ENCODE measurements at regions not wholly inside any gene's neighbourhood (a gene's known extent, or its start where the extent isn't known, plus 50 kb on each side); places are given as distances from the start of the nearest gene placed in this dataset.

GRCh38 chr3:117955196-117955595, 1079.5 kb downstream of the IGSF11 start:
- DNase-seq (ENCODE audit: low spot score), result no peak

GRCh38 chr3:117958027-117958426, 1076.6 kb downstream of the IGSF11 start:
- DNase-seq (ENCODE audit: low spot score), result no peak

GRCh38 chr3:117962750-117963149, 1071.9 kb downstream of the IGSF11 start:
- DNase-seq (ENCODE audit: low spot score), result no peak

GRCh38 chr3:117963858-117964257, 1070.8 kb downstream of the IGSF11 start:
- no peak for DNase-seq (ENCODE audit: low spot score)

- DNase-seq (ENCODE audit: low spot score), result no peak
Observed at GRCh38 chr3:117964814-117965213, 1069.8 kb downstream of the IGSF11 start.

- no peak for DNase-seq (ENCODE audit: low spot score)
Observed at GRCh38 chr3:117977504-117978228, 1057.0 kb downstream of the IGSF11 start.

GRCh38 chr3:117979466-117979865, 1055.2 kb downstream of the IGSF11 start:
- DNase-seq (ENCODE audit: low spot score), result no peak

- DNase-seq (ENCODE audit: low spot score), result no peak
Observed at GRCh38 chr3:117987256-117987655, 1047.4 kb downstream of the IGSF11 start.

- no peak for DNase-seq (ENCODE audit: low spot score)
Observed at GRCh38 chr3:117989982-117990381, 1044.7 kb downstream of the IGSF11 start.

GRCh38 chr3:117990627-117991026, 1044.0 kb downstream of the IGSF11 start:
- no peak for DNase-seq (ENCODE audit: low spot score)

- DNase-seq (ENCODE audit: low spot score), result no peak
Observed at GRCh38 chr3:117995842-117996437, 1038.7 kb downstream of the IGSF11 start.

- peak; percentile 71 for DNase-seq (ENCODE audit: low spot score)
Observed at GRCh38 chr3:117997201-117998049, 1037.2 kb downstream of the IGSF11 start.

GRCh38 chr3:117998071-117998470, 1036.6 kb downstream of the IGSF11 start:
- DNase-seq (ENCODE audit: low spot score), result no peak

GRCh38 chr3:118000219-118000618, 1034.4 kb downstream of the IGSF11 start:
- no peak for DNase-seq (ENCODE audit: low spot score)

- no peak for DNase-seq (ENCODE audit: low spot score)
Observed at GRCh38 chr3:118001380-118001779, 1033.3 kb downstream of the IGSF11 start.

GRCh38 chr3:118011910-118012309, 1022.7 kb downstream of the IGSF11 start:
- DNase-seq (ENCODE audit: low spot score), result no peak

- no peak for DNase-seq (ENCODE audit: low spot score)
Observed at GRCh38 chr3:118029049-118029448, 1005.6 kb downstream of the IGSF11 start.

GRCh38 chr3:118036215-118036614, 998.4 kb downstream of the IGSF11 start:
- no peak for DNase-seq (ENCODE audit: low spot score)

GRCh38 chr3:118055381-118055780, 979.3 kb downstream of the IGSF11 start:
- no peak for DNase-seq (ENCODE audit: low spot score)

GRCh38 chr3:118057086-118057485, 977.6 kb downstream of the IGSF11 start:
- DNase-seq (ENCODE audit: low spot score), result no peak

- DNase-seq (ENCODE audit: low spot score), result no peak
Observed at GRCh38 chr3:118059096-118059495, 975.5 kb downstream of the IGSF11 start.

GRCh38 chr3:118067439-118067838, 967.2 kb downstream of the IGSF11 start:
- DNase-seq (ENCODE audit: low spot score), result no peak

GRCh38 chr3:118075873-118076272, 958.8 kb downstream of the IGSF11 start:
- DNase-seq (ENCODE audit: low spot score), result no peak

Data from COLO829 (cell line).